H9 (cell line): ENCODE measurements at regions not wholly inside any gene's neighbourhood (a gene's known extent, or its start where the extent isn't known, plus 50 kb on each side); places are given as distances from the start of the nearest gene placed in this dataset.

Experiments used
- DNase-seq: peaks from one replicate; pipeline ENCODE4 v3.0.0-alpha.2; 2017
- H2AFZ ChIP-seq: one replicate; pipeline ENCODE4 v1.6.1; 2013; ENCODE audit warnings: mild to moderate bottlenecking, low read length, control low read depth, moderate library complexity
- H2AK5ac ChIP-seq: 2 replicates; pipeline ENCODE4 v1.6.1; 2013; ENCODE audit warnings: low read length, control low read depth, mixed read lengths; ENCODE audit not compliant: insufficient read length
- H2BK120ac ChIP-seq: one replicate; pipeline ENCODE4 v1.6.1; 2013; ENCODE audit warnings: low read depth, mild to moderate bottlenecking, low read length, control low read depth, inconsistent platforms; ENCODE audit not compliant: poor library complexity, severe bottlenecking
- H2BK12ac ChIP-seq: 2 replicates; pipeline ENCODE4 v1.6.1; 2013; ENCODE audit warnings: low read length, control low read depth, mixed read lengths, low read depth; ENCODE audit not compliant: insufficient read length
- H2BK15ac ChIP-seq: 2 replicates; pipeline ENCODE4 v1.6.1; 2013; ENCODE audit warnings: low read depth, low read length, control low read depth
- H2BK20ac ChIP-seq: one replicate; pipeline ENCODE4 v1.6.1; 2013; ENCODE audit warnings: low read depth, mild to moderate bottlenecking, low read length, control low read depth, inconsistent platforms; ENCODE audit not compliant: poor library complexity, severe bottlenecking
- H2BK5ac ChIP-seq: 2 replicates; pipeline ENCODE4 v1.6.1; 2013; ENCODE audit warnings: low read length, control low read depth, mixed read lengths; ENCODE audit not compliant: insufficient read length
- H3K14ac ChIP-seq: 2 replicates; pipeline ENCODE4 v1.6.1; 2013; ENCODE audit warnings: low read length, control low read depth; ENCODE audit not compliant: insufficient read depth
- H3K18ac ChIP-seq: 2 replicates; pipeline ENCODE4 v1.6.1; 2013; ENCODE audit warnings: low read depth, mild to moderate bottlenecking, mixed read lengths, low read length, control low read depth; ENCODE audit not compliant: insufficient read length
- H3K23ac ChIP-seq: 2 replicates; pipeline ENCODE4 v1.6.1; 2013; ENCODE audit warnings: low read length, control low read depth, mixed read lengths, low read depth; ENCODE audit not compliant: insufficient read length
- H3K23me2 ChIP-seq: 2 replicates; pipeline ENCODE4 v1.6.1; 2013; ENCODE audit warnings: low read depth, mild to moderate bottlenecking, mixed read lengths, low read length, control low read depth; ENCODE audit not compliant: insufficient read length, poor library complexity, severe bottlenecking
- H3K27ac ChIP-seq: 2 replicates; pipeline ENCODE4 v1.5.1; 2013; ENCODE audit warnings: low read length, control low read depth, mixed read lengths, low read depth; ENCODE audit not compliant: insufficient read length
- H3K27me3 ChIP-seq: 2 replicates; pipeline ENCODE4 v1.6.1; 2013; ENCODE audit warnings: low read length, control low read depth, inconsistent platforms; ENCODE audit not compliant: insufficient read depth
- H3K4ac ChIP-seq: 2 replicates; pipeline ENCODE4 v1.6.1; 2013; ENCODE audit warnings: low read depth, mild to moderate bottlenecking, control low read depth, inconsistent platforms, low read length, moderate library complexity
- H3K4me1 ChIP-seq: 2 replicates; pipeline ENCODE4 v1.6.1; 2013; ENCODE audit warnings: low read length, control low read depth, inconsistent platforms; ENCODE audit not compliant: insufficient read depth
- H3K4me2 ChIP-seq: 2 replicates; pipeline ENCODE4 v1.6.1; 2013; ENCODE audit warnings: low read length, control low read depth, mixed read lengths; ENCODE audit not compliant: insufficient read length, insufficient read depth
- H3K56ac ChIP-seq: 2 replicates; pipeline ENCODE4 v1.6.1; 2013; ENCODE audit warnings: low read depth, mild to moderate bottlenecking, mixed read lengths, low read length, control low read depth; ENCODE audit not compliant: insufficient read length
- H3K79me1 ChIP-seq: 2 replicates; pipeline ENCODE4 v1.6.1; 2013; ENCODE audit warnings: low read depth, mild to moderate bottlenecking, moderate library complexity, low read length, control low read depth, inconsistent platforms; ENCODE audit not compliant: insufficient read depth, poor library complexity, severe bottlenecking
- H3K79me2 ChIP-seq: 2 replicates; pipeline ENCODE4 v1.6.1; 2013; ENCODE audit warnings: low read length, control low read depth, inconsistent platforms; ENCODE audit not compliant: insufficient read depth
- H3K9ac ChIP-seq: 2 replicates; pipeline ENCODE4 v1.6.1; 2013; ENCODE audit warnings: low read length, control low read depth, mixed read lengths; ENCODE audit not compliant: insufficient read length; ENCODE audit errors: extremely low read depth
- H3K9me3 ChIP-seq: one replicate; pipeline ENCODE4 v1.6.1; 2013; ENCODE audit warnings: low read depth, low read length, inconsistent platforms; ENCODE audit not compliant: control insufficient read depth
- H3T11ph ChIP-seq: one replicate; pipeline ENCODE4 v1.6.1; 2013; ENCODE audit warnings: mild to moderate bottlenecking, low read length, control low read depth, inconsistent platforms
- H4K20me1 ChIP-seq: one replicate; pipeline ENCODE4 v1.6.1; 2013; ENCODE audit not compliant: control insufficient read depth, insufficient read length, insufficient read depth
- H4K5ac ChIP-seq: 2 replicates; pipeline ENCODE4 v1.6.1; 2013; ENCODE audit warnings: low read depth, mild to moderate bottlenecking, mixed read lengths, low read length, control low read depth; ENCODE audit not compliant: insufficient read length
- H4K8ac ChIP-seq: replicated peaks from 2 replicates; pipeline ENCODE4 v1.6.1; 2013; ENCODE audit warnings: low read length, control low read depth, mixed read lengths, low read depth; ENCODE audit not compliant: insufficient read length
- H4K91ac ChIP-seq: 2 replicates; pipeline ENCODE4 v1.6.1; 2013; ENCODE audit warnings: low read depth, mild to moderate bottlenecking, moderate library complexity, mixed read lengths, low read length, control low read depth; ENCODE audit not compliant: insufficient read length
- H3K27ac Mint-ChIP-seq, 3 experiments: 2 replicates in 2 of 3; 3 replicates in 1 of 3; pipeline ENCODE4 v1.8.0; 2020 to 2021; ENCODE audit warnings: mixed read lengths in 3 of 3, mild to moderate bottlenecking in 1 of 3, moderate library complexity in 1 of 3
- H3K27me3 Mint-ChIP-seq: 2 replicates; pipeline ENCODE4 v1.8.0; 2021; ENCODE audit warnings: low read depth, mild to moderate bottlenecking, moderate library complexity, mixed read lengths
- H3K36me3 Mint-ChIP-seq, 3 experiments: 2 replicates in 2 of 3; 3 replicates in 1 of 3; pipeline ENCODE4 v1.8.0; 2020 to 2021; ENCODE audit warnings: low read depth in 3 of 3, mixed read lengths in 3 of 3; ENCODE audit not compliant: insufficient read depth in 1 of 3
- H3K4me1 Mint-ChIP-seq, 2 experiments: 2 replicates each; pipeline ENCODE4 v1.8.0; 2020; ENCODE audit warnings: mixed read lengths in 2 of 2
- H3K4me3 Mint-ChIP-seq, 2 experiments: 2 replicates in 1 of 2; 3 replicates in 1 of 2; pipeline ENCODE4 v1.8.0; 2020 to 2021; ENCODE audit warnings: mild to moderate bottlenecking in 2 of 2, mixed read lengths in 2 of 2, moderate library complexity in 1 of 2
- H3K9me3 Mint-ChIP-seq, 2 experiments: 2 replicates in 1 of 2; 3 replicates in 1 of 2; pipeline ENCODE4 v1.8.0; 2020; ENCODE audit warnings: mild to moderate bottlenecking in 2 of 2, mixed read lengths in 2 of 2, moderate library complexity in 1 of 2
- CTCF ChIP-seq: fragments of 200-600 bp; sonication (generic); conservative IDR thresholded peaks from 3 replicates; pipeline ENCODE4 v1.8.0; 2021; ENCODE audit warnings: antibody characterized with exemption, mild to moderate bottlenecking
- WGBS: extraction: QIAGEN DNeasy Blood & Tissue Kit; methylation state at CpG from one replicate; pipeline ENCODE4 v1.1.7; 2013; ENCODE audit warnings: missing lambda C conversion rate, low lambda C conversion rate, mixed read lengths; ENCODE audit not compliant: insufficient read length; ENCODE audit errors: extremely low coverage; 5-methylcytosine and 5-hydroxymethylcytosine counted together

GRCh38 chr15:96690733-96691132, 360.2 kb downstream of the NR2F2 start:
- Histone ChIP-seq H2BK12ac (no peak overlapping the region), H3K4ac (no peak overlapping the region), H4K8ac (no peak overlapping the region), H3K23me2 (no peaks in the 10 kb centered on the region), H3K27ac (no peak overlapping the region), H3K9me3 (no peaks in the 10 kb centered on the region), H2BK20ac (no peak overlapping the region), H3K9ac (no peak overlapping the region), H2BK5ac (no peak overlapping the region), H3T11ph (no peak overlapping the region), H3K14ac (no peak overlapping the region), H3K56ac (no peak overlapping the region), H3K18ac (no peak overlapping the region), H2BK15ac (no peak overlapping the region), H3K23ac (no peak overlapping the region), H3K79me1 (no peaks in the 10 kb centered on the region), H4K20me1 (no peaks in the 10 kb centered on the region), H2AK5ac (no peak overlapping the region), H4K5ac (no peak overlapping the region), H3K4me1 (no peaks in the 10 kb centered on the region), H2AFZ (no peak overlapping the region), H3K27me3 (no peaks in the 10 kb centered on the region), H3K79me2 (no peaks in the 10 kb centered on the region), H2BK120ac (no peak overlapping the region), H4K91ac (no peak overlapping the region), H3K4me2 (no peak overlapping the region)
- Mint-ChIP-seq H3K36me3 (no peaks in the 10 kb centered on the region), H3K9me3 (no peaks in the 10 kb centered on the region), H3K4me3 (no peak overlapping the region), H3K27ac (no peak overlapping the region), H3K4me1 (peaks cover 3 to 4% of the 10 kb centered on the region in 2 experiments), H3K27me3 (no peaks in the 10 kb centered on the region)
- no CpG with 5 or more reads among the region's 3 CpGs for WGBS
- no peak for TF ChIP-seq CTCF
- DNase-seq = no peak
